Erythroblast (primary cell): ENCODE measurements at regions not wholly inside any gene's neighbourhood (a gene's known extent, or its start where the extent isn't known, plus 50 kb on each side); places are given as distances from the start of the nearest gene placed in this dataset.

Source experiments
- DNase-seq, 2 experiments: peaks; one replicate each; lab custom pipeline; 2025; lab: John Stamatoyannopoulos, UW
- GATA1 ChIP-seq: IDR thresholded peaks from 2 replicates; pipeline ENCODE4 v1.6.1; 2011; ENCODE audit warnings: low read depth, mild to moderate bottlenecking, control low read depth, low read length, moderate library complexity
- POLR2A ChIP-seq: IDR thresholded peaks from 2 replicates; pipeline ENCODE4 v1.6.1; 2011; ENCODE audit warnings: mild to moderate bottlenecking, low read length

DNA sequence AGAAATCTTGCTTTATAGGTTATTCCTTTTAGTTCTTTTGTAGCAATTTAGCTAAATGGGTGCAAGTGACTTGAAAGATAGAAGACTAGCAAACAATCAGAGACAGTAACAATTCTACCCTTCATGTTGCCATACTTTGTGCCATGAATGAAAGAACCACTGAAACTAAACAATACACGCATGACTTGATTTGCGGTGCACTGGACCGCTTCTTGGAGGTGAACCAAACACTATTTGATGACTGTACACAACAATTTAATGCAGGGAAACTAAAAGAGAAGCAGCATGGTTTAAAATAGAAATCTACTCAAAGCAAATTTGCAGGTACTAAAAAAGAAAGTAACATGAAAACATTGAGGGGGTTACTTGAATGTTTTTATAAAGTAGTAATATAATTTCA, 331.0 kb upstream of the RARB start:
- no peak for DNase-seq
- TF ChIP-seq GATA1: no peak
- TF ChIP-seq POLR2A: no peak

DNA sequence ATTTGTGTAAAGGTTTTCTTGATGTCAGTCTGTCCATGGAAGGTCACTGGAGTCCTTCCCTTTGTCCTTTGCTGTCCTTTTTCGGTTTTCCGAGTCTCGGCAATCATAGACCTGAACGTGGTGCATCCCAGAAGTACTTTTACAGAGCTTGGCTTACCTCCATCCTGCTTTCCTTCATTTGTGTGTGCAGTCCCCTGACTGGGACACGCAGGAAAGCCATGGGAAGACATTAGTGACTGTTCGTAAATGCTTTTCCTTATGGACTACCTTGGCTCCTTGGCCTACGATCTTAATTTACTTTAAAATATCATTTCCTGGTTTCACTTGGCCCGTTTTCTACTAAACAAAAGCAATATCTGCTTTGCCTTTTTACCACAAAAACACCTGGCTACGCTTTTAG, 328.4 kb upstream of the RARB start:
- TF ChIP-seq GATA1: no peak
- TF ChIP-seq POLR2A: no peak
- DNase-seq: no peak

DNA sequence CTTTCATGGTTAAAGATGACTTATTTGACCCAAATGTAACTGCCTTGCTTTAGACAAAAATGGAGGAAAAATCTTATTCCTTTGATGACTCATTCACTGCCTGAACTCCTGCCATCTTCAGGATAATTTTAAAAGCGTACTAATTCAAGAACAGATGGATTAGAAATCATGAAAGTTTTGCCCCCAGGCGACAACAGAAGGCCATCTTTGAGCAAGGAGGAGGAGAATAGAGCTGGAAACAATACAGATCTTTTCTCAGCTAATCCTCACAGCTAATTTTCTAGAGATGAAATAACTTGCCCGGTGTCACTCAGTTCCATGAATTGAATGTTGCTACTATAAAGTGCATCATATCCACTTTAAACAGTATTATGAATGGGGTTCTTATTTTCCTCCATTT, 324.7 kb upstream of the RARB start:
- TF ChIP-seq GATA1 (no peak), POLR2A (no peak)
- no peak for DNase-seq

DNA sequence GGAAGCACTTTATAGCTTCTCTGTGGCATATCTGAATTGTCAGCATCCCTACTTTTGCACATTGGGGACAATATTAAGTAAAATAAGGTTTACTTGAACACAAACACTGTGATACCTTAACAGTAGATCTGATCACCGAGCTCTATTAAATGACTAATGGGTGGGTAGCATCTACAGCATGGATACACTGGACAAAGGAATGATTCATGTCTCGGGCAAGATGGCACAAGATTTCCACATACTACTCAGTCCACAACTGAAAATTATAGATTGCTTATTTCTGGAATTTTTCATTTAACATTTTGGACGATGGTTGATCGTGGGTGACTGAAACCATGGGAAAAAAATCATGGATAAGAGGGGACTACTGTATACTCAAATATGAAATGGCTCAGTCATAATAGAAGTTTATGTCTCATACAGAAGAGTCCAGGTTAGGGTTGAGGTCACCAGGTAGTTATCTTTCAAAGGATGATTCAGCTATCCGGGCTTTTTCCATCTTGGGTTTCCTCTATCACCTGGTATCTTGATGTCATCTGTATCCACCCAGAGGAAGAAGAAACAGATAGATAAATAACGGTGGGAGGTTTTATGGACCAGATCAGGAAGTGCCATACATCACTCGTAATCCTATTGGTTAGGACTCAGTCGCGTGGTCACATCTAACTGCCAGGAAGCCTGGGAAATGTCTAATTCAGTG, 320.0 kb upstream of the RARB start:
- no peak for DNase-seq
- TF ChIP-seq GATA1 (no peak), POLR2A (no peak)

DNA sequence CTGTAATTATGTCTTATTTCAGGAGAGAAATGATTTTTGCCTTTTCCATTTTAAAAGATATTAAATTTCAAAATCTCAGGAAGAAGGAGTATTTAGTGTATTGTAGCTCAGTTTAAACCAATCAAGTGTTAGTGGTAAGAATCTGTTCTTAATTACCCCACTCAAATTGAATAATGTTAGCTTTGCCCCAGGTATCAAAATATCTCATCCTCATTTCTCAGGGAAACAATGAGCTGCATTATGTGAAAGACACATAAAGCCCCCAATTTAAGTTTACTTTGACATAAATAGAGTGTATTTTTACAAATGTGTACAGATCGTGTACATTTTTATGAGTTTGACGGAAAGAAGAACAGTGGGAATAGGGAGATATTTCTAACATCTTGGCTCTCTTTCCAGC, 317.4 kb upstream of the RARB start:
- TF ChIP-seq POLR2A (no peak), GATA1 (no peak)
- DNase-seq: no peak

DNA sequence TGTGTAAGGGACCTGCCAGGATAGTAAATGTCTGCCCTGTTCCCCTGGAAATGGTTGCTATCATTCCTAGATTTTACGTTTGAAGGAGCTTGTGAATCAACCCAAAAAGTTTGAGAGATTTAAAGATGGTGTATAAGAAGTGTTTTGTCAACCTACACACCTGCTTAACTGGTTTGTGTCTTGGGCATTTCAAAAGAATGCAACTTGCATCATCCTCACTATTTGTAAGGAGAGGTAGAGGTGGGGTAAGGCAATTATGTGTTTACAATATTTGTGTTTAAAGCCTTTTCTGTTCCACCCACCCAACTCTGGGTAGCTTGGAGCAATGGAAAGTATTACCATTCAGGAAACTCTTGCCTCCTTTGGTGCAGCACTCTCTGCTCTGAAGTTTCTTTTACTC, 314.2 kb upstream of the RARB start:
- DNase-seq: no peak
- TF ChIP-seq POLR2A (no peak), GATA1 (no peak)

DNA sequence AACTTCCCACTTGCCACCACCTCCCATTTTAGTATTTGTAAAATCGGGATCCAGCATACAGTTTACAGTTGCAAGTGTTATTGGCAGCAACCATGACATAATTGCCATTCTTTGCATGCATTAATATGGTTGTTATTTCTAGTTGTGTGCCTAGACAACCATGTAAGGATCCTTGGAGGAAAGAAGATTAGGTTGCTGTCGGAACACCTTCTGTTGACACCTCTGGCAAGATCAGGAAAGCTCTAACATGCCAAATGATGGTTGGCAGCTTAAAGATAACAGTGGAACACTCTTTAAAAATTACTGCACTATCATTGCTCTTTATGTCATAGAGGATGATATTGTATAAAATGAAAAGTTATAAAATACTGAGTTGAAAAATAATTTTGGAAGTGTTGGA, 313.5 kb upstream of the RARB start:
- DNase-seq: no peak
- TF ChIP-seq POLR2A (no peak), GATA1 (no peak)

DNA sequence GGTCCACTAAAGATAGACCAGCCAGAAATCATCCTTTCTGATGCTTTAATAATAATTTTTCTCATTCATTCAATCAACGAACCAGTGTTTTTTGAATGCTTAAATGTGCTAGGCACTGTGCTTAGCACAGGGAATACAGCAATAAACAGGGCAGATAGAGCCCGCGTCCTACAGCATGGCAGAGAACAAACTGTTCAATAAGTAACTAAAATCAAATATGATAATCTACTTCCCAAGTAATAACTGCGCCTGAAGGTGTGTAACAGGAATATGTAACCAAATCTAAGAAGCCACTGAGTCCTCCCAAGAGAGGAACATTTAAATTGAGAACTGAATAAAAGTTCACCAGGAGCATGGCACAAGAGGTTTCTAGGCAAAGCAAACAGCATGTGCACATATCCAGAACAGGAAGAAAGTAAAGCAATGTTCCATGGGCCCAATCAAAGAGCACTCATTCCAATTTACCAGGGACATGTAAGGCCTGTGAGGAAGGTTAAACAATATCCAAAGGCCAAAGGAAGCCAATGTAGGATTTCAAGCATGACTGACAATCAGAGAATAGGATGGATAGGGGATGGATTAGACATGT, 311.0 kb upstream of the RARB start:
- TF ChIP-seq GATA1 (no peak), POLR2A (no peak)
- no peak for DNase-seq

DNA sequence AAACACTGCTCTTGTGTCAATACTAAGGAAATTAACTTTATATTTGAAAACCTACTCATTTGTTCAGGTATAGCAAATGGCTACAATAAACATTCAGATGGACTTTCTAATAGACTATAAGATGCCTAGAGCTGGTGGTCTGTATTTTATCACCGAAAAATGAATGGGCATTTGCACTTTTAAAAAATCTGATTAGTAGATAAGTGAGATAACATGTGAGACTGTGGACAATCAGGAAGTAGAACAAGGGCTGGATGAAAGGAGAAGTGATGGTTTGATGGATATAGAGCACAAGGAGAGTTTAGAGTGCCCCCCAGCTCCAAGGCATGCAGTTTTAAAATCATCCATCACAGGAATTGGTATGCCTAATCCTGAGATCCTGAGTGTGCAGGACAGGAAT, 308.4 kb upstream of the RARB start:
- no peak for DNase-seq
- TF ChIP-seq GATA1: no peak
- TF ChIP-seq POLR2A: no peak

DNA sequence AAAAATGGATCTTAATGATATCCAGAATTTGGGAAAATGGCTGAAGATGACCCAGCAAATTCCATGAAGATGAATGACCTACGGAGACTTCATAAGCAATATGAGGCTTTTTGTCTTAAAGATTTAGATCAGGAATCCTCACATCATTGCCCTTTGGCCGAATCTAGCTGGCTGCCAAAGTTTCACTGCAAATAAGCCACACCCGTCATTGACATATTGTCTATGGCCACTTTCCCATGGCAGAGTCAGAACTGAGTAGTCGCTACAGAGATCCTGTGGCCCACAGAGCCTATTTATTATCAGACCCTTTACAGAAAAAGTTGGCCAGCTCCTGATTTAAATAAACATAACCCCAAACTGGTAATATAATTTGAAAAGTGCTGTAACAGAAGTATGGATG, 307.4 kb upstream of the RARB start:
- TF ChIP-seq POLR2A (no peak), GATA1 (no peak)
- DNase-seq: no peak

DNA sequence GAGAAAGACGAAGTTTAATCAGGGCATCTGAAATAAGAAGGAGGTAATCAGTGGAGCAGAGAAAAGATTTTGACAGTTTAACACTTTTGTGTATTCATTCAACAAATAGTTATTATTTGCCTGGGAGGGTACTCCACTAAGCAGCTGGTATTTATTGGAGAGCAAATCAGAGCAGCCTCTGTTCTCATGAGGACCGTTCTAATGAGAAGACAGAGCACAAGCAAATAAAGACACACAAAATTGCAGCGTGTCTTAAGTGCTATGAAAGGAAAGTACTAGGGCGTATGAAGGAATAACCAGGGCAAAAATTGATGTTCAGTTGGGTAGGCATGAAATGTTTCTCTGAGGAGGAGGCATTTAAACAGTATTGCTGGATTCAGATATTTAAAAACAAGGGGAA, 302.9 kb upstream of the RARB start:
- TF ChIP-seq GATA1 (no peak), POLR2A (no peak)
- DNase-seq: no peak

DNA sequence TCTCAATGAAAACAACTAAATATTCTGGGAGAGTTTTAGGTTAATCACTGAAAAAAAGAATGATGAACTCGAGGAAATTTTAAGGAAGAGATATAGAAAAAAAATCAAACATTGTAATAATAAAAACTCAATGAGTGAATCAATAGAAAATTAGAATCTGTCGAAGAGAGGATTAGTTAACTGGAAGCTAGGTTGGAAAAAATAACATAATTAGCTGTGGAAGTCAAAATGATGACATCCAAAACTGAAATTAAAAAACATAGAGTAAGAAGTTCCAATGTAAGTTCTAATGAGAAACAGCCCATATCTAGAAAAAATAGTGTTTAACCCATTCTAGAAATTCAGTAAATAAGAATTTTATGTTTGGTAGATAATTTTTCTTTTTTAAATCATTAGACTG, 299.3 kb upstream of the RARB start:
- TF ChIP-seq POLR2A (no peak), GATA1 (no peak)
- no peak for DNase-seq

DNA sequence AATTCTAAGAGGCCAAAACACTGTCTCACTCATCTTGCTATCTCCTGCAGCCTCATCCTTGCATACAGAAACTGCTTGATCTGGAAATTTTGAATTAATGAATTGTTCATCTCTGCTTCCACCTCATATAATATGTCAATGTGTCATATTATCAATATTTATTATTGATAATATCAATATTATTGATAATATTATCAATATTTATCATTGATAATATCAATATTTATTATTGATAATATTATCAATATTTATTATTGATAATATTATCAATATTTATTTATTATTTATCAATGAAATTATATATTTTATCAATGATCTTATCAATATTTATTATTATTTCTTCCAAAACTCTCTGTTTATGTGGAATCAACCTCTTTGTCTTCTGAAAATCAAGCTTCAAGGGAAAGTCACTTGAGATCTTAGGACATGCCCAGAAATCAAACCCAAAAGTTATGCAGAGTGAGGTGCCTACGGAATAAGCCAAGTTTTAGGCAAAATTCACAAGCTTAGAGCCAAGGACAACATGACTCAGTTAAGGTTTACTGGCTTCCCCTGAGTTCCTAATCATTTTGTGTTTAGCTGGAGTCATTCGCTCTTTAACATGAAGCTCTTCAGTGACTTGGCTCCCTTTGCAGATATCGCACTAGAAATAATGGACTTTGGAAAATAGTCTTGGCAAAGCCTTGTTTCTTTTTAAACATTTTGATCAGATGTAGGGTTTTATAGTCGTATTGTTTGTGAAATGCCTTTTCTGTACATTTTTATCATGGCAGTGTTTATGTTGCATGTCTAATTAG, 297.1 kb upstream of the RARB start:
- TF ChIP-seq POLR2A (no peak), GATA1 (no peak)
- no peak for DNase-seq

DNA sequence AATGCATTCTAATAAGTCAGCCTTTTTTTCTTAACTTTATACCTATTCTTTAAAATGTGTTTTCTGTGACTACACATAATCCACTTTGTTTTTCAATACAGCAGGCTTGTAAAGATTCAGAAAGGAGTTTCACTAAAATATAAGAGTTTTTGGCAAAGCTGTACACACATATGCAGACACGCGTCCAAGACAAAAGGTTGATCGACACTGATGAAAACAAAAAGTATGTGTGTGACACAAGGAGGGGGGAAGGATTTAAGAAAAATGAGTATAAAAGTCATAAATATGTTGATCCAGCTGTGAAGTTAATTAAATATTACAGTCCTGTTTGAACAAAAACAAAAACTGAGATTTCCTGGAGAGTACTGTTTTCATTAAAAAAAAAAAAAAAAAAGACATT, 294.5 kb upstream of the RARB start:
- DNase-seq: no peak
- TF ChIP-seq POLR2A (no peak), GATA1 (no peak)

DNA sequence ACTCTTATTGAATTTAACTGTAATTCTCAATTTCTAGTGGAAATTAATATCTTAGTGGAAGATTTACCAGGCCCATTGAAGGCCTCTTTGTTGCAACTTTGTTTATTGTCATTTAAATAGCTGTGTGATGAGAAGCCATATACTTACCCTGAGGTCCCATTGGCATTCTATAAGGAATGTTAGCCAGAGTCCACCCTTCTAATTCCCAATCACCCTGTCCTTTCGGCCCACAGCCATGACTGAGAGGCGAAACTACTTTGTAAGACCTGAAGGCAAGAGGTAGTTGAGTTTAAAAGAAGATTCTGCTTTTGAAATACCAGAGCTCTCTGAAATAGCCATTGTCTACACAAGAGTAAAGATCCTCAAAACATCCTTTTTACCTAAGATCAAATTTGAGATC, 290.5 kb upstream of the RARB start:
- no peak for DNase-seq
- TF ChIP-seq POLR2A (no peak), GATA1 (no peak)
